ENCODE measurements at regions not wholly inside any gene's neighbourhood (a gene's known extent, or its start where the extent isn't known, plus 50 kb on each side); places are given as distances from the start of the nearest gene placed in this dataset.

GRCh38 chr9:115966660-115967059 is 186.9 kb upstream of the PAPPA start:
- no peak overlapping the region for H3K4me3 ChIP-seq (ENCODE audit: low read depth, low read length)
- no peak for DNase-seq (ENCODE audit: low read depth)
- no peak for TF ChIP-seq CTCF (IDR thresholded peaks at IDR 0.05; ENCODE audit: insufficient read depth, low read depth, low read length)

- H3K4me3 ChIP-seq (ENCODE audit: low read depth, low read length): no peak overlapping the region
- no peak for DNase-seq (ENCODE audit: low read depth)
- no peak for TF ChIP-seq CTCF (IDR thresholded peaks at IDR 0.05; ENCODE audit: insufficient read depth, low read depth, low read length)
These were observed 184.5 kb upstream of the PAPPA start for GRCh38 chr9:115969096-115969495.

- no peak for DNase-seq (ENCODE audit: low read depth)
- H3K4me3 ChIP-seq (ENCODE audit: low read depth, low read length): no peak overlapping the region
- no peak for TF ChIP-seq CTCF (IDR thresholded peaks at IDR 0.05; ENCODE audit: insufficient read depth, low read depth, low read length)
These were observed 181.2 kb upstream of the PAPPA start for GRCh38 chr9:115972362-115972761.

- TF ChIP-seq CTCF (IDR thresholded peaks at IDR 0.05; ENCODE audit: insufficient read depth, low read depth, low read length): no peak
- H3K4me3 ChIP-seq (ENCODE audit: low read depth, low read length): no peak overlapping the region
- DNase-seq (ENCODE audit: low read depth): no peak
These were observed 180.6 kb upstream of the PAPPA start for GRCh38 chr9:115972843-115973595.

- no peak overlapping the region for H3K4me3 ChIP-seq (ENCODE audit: low read depth, low read length)
- no peak for TF ChIP-seq CTCF (IDR thresholded peaks at IDR 0.05; ENCODE audit: insufficient read depth, low read depth, low read length)
- DNase-seq (ENCODE audit: low read depth): no peak
These were observed 176.8 kb upstream of the PAPPA start for GRCh38 chr9:115976781-115977180.

GRCh38 chr9:115978091-115978490 is 175.5 kb upstream of the PAPPA start:
- no peak for DNase-seq (ENCODE audit: low read depth)

More at GRCh38 chr9:115978091-115978490, 175.5 kb upstream of the PAPPA start:
- no peak for TF ChIP-seq CTCF (IDR thresholded peaks at IDR 0.05; ENCODE audit: insufficient read depth, low read depth, low read length)
- no peak overlapping the region for H3K4me3 ChIP-seq (ENCODE audit: low read depth, low read length)
